GM10248 (cell line): ENCODE measurements at regions not wholly inside any gene's neighbourhood (a gene's known extent, or its start where the extent isn't known, plus 50 kb on each side); places are given as distances from the start of the nearest gene placed in this dataset.

ENCODE experiments used
- CTCF ChIA-PET: fragments of 300-600 bp; sonication (Branson Sonifier 250); formaldehyde crosslinking; extraction: SDS; loops from one replicate; lab custom pipeline; 2021; ENCODE audit warnings: antibody characterized with exemption; lab: Yijun Ruan, JAX
- POLR2A ChIA-PET: fragments of 350-650 bp; sonication (Branson Sonifier 250); formaldehyde crosslinking; extraction: SDS; loops from one replicate; lab custom pipeline; 2020; ENCODE audit warnings: antibody characterized with exemption; lab: Yijun Ruan, JAX
- DNase-seq: peaks from one replicate; pipeline ENCODE4 v3.0.0; 2012; ENCODE audit errors: extremely low spot score
- TF ChIP-seq, protein P1 (sequence below): IDR thresholded peaks from 2 replicates; pipeline ENCODE4 v1.5.1; 2012; ENCODE audit warnings: mild to moderate bottlenecking, low read depth; ENCODE audit errors: extremely low read depth, missing control alignments, control extremely low read depth

- TF ChIP-seq, protein P1, sequence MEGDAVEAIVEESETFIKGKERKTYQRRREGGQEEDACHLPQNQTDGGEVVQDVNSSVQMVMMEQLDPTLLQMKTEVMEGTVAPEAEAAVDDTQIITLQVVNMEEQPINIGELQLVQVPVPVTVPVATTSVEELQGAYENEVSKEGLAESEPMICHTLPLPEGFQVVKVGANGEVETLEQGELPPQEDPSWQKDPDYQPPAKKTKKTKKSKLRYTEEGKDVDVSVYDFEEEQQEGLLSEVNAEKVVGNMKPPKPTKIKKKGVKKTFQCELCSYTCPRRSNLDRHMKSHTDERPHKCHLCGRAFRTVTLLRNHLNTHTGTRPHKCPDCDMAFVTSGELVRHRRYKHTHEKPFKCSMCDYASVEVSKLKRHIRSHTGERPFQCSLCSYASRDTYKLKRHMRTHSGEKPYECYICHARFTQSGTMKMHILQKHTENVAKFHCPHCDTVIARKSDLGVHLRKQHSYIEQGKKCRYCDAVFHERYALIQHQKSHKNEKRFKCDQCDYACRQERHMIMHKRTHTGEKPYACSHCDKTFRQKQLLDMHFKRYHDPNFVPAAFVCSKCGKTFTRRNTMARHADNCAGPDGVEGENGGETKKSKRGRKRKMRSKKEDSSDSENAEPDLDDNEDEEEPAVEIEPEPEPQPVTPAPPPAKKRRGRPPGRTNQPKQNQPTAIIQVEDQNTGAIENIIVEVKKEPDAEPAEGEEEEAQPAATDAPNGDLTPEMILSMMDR = no peak
- DNase-seq = no peak
- CTCF ChIA-PET = no interaction called here
- POLR2A ChIA-PET = no interaction called here
Measured at GRCh38 chr7:110027385-110027784, 1063.5 kb upstream of the LRRN3 start.

DNA sequence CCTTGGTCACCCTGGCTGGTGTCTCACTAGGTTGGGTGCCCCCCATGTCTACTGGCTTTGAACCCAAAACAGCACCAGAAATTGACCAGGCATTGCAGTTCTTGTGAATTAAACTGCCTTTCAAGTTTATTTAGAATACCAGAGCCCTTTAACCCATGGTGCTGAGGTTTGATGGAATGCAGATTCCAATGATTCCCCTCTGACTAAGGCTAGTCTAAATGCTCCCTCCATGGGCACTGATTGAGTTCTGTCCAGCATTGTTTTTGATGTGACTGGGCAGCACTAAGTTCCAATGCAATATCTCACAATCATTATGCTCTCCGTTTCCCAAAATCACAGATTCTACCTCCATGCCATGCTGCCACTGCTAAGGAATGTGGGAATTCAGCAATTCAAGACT lies 1047.4 kb upstream of the LRRN3 start:
- POLR2A ChIA-PET = no interaction called here
- no peak for DNase-seq
- TF ChIP-seq, protein P1 = no peak
- CTCF ChIA-PET = no interaction called here

GRCh38 chr7:110050785-110051184 lies 1040.1 kb upstream of the LRRN3 start:
- ChIA-PET POLR2A (no interaction called here), CTCF (no interaction called here)
- no peak for DNase-seq
- TF ChIP-seq, protein P1 = no peak

DNA sequence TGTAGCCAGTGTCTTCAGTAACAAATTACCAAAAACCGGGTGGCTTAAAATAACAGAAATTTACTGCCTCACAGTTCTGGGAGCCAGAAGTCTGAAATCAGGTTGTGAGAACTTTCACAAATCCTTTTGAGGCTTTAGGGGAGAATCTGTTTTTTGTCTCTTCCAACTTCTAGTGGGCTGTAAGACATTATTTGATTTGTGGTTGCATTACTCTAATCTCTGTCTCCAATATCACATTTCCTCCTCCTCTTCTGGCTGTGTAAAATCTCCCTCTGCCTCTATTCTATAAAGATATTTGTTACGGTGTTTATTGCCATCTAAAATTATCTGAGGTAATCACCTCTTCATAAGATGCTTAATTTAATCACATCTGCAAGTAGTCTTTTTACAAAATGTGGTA lies 1039.6 kb upstream of the LRRN3 start:
- no peak for DNase-seq
- POLR2A ChIA-PET = no interaction called here
- CTCF ChIA-PET = no interaction called here
- TF ChIP-seq, protein P1 = no peak

DNA sequence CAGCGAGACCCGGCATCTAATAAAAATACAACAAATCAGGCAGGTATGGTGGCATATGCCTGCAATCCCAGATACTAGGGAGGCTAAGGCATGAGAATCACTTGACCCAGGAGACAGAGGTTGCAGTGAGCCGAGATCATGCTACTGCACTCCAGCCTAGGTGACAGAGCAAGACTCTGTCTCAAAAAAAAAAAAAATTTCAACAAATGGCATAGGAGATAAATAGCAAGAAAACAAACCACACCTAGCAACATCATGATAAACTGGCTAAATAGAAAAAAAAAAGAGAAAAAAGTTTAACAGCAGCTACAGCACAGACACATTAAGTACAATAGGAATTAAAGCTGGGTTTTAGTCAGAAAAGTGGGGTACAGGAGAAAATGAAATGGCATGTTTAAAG lies 1034.6 kb upstream of the LRRN3 start:
- ChIA-PET CTCF (no interaction called here), POLR2A (no interaction called here)
- no peak for DNase-seq

GRCh38 chr7:110058401-110058800 lies 1032.5 kb upstream of the LRRN3 start:
- POLR2A ChIA-PET = no interaction called here
- CTCF ChIA-PET = no interaction called here
- DNase-seq = no peak
- TF ChIP-seq, protein P1 = no peak

More for the DNA sequence above, 1034.6 kb upstream of the LRRN3 start:
- TF ChIP-seq, protein P1 = no peak

DNA sequence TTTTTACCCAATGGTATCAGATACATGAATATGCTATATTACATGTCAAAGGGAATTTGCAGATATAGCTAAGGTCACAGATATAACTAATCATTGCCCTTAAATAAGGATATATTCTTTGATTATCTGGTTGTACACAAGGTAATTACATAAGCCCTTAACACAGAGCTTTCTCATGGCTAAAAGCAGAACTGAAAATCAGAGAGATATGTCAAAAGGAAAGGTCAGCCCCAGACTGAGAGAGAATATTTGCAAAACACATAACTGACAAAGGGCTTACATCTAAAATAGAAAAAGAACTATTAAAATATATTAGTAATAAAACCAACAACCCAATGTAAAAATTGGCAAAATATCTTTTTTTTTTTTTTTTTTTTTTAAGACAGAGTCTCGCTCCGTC lies 1029.5 kb upstream of the LRRN3 start:
- DNase-seq = peak; percentile 8
- ChIA-PET POLR2A (no interaction called here), CTCF (no interaction called here)
- TF ChIP-seq, protein P1 = no peak
